Endodermal cell (in vitro differentiated cells): ENCODE measurements at regions not wholly inside any gene's neighbourhood (a gene's known extent, or its start where the extent isn't known, plus 50 kb on each side); places are given as distances from the start of the nearest gene placed in this dataset.
"Not testable (repeated sequence)": the region's sequence is repeated elsewhere in the genome, so short reads cannot be mapped to it uniquely, and the experiment has no call there.

Source experiments
- DNase-seq: peaks from one replicate; pipeline ENCODE4 v3.0.0-alpha.2; 2017
- H3K27ac ChIP-seq: 2 replicates; pipeline ENCODE4 v1.5.1; 2013; ENCODE audit warnings: mild to moderate bottlenecking, low read depth, low read length, moderate library complexity
- H3K27me3 ChIP-seq: 2 replicates; pipeline ENCODE4 v1.6.1; 2013; ENCODE audit warnings: mild to moderate bottlenecking, low read length, moderate library complexity; ENCODE audit not compliant: insufficient read depth, control insufficient read depth, poor library complexity, severe bottlenecking
- H3K36me3 ChIP-seq: 2 replicates; pipeline ENCODE4 v1.7.0; 2013; ENCODE audit warnings: mild to moderate bottlenecking, low read length, moderate library complexity; ENCODE audit not compliant: control insufficient read depth, insufficient read depth
- H3K4me1 ChIP-seq: one replicate; pipeline ENCODE4 v1.7.0; 2013; ENCODE audit warnings: low read length; ENCODE audit not compliant: control insufficient read depth, insufficient read depth
- H3K4me3 ChIP-seq: 2 replicates; pipeline ENCODE4 v1.5.1; 2013; ENCODE audit warnings: mild to moderate bottlenecking, low read length, moderate library complexity
- H3K9ac ChIP-seq: 2 replicates; pipeline ENCODE4 v1.6.1; 2013; ENCODE audit warnings: mild to moderate bottlenecking, low read length, moderate library complexity; ENCODE audit not compliant: poor library complexity, severe bottlenecking; ENCODE audit errors: extremely low read depth
- H3K9me3 ChIP-seq: 2 replicates; pipeline ENCODE4 v1.6.1; 2013; ENCODE audit warnings: mild to moderate bottlenecking, low read length, moderate library complexity; ENCODE audit not compliant: control insufficient read depth
- H3K27ac Mint-ChIP-seq: 2 replicates; pipeline ENCODE4 v1.8.0; 2020; ENCODE audit warnings: mixed read lengths
- H3K27me3 Mint-ChIP-seq: 2 replicates; pipeline ENCODE4 v1.8.0; 2021; ENCODE audit warnings: mild to moderate bottlenecking, mixed read lengths; ENCODE audit not compliant: insufficient read depth
- H3K36me3 Mint-ChIP-seq: 2 replicates; pipeline ENCODE4 v1.8.0; 2020; ENCODE audit warnings: low read depth, mixed read lengths
- H3K4me1 Mint-ChIP-seq: 2 replicates; pipeline ENCODE4 v1.8.0; 2020; ENCODE audit warnings: mixed read lengths
- H3K4me3 Mint-ChIP-seq: 2 replicates; pipeline ENCODE4 v1.8.0; 2020; ENCODE audit warnings: mild to moderate bottlenecking, moderate library complexity, mixed read lengths
- H3K9me3 Mint-ChIP-seq: 2 replicates; pipeline ENCODE4 v1.8.0; 2020; ENCODE audit warnings: mild to moderate bottlenecking, mixed read lengths
- CTCF ChIP-seq: fragments of 200-600 bp; sonication (generic); conservative IDR thresholded peaks from 2 replicates; pipeline ENCODE4 v1.5.0; 2021; ENCODE audit warnings: antibody characterized with exemption, mild to moderate bottlenecking
- WGBS, 2 experiments: methylation state at CpG; one replicate each; pipeline versions ENCODE4 v1.1.5 to v1.1.7; 2013; ENCODE audit warnings: missing lambda C conversion rate in 2 of 2, mixed read lengths in 1 of 2; ENCODE audit not compliant: insufficient coverage in 1 of 2, insufficient read length in 1 of 2; 5-methylcytosine and 5-hydroxymethylcytosine counted together

GRCh38 chr21:15298306-15298705 is 233.5 kb upstream of the NRIP1 start:
- no peak overlapping the region for H3K4me3 Mint-ChIP-seq
- no peak overlapping the region for H3K9ac ChIP-seq
- no peak for TF ChIP-seq CTCF
- WGBS, 2 experiments: 94 to 100% methylated on average over 3 to 4 of the region's 4 CpGs
- no peak overlapping the region for H3K4me3 ChIP-seq
- H3K36me3 Mint-ChIP-seq: no peaks in the 10 kb centered on the region
- no peaks in the 10 kb centered on the region for H3K27me3 Mint-ChIP-seq
- DNase-seq: no peak
- peaks cover 10% of the 10 kb centered on the region for H3K9me3 ChIP-seq
- H3K27ac Mint-ChIP-seq: no peak overlapping the region
- no peaks in the 10 kb centered on the region for H3K36me3 ChIP-seq
- no peaks in the 10 kb centered on the region for H3K27me3 ChIP-seq
- H3K4me1 ChIP-seq: no peaks in the 10 kb centered on the region
- H3K9me3 Mint-ChIP-seq: peaks cover 16% of the 10 kb centered on the region
- peaks cover 5% of the 10 kb centered on the region for H3K4me1 Mint-ChIP-seq
- no peak overlapping the region for H3K27ac ChIP-seq

- H3K4me3 ChIP-seq, DNase-seq, H3K36me3 Mint-ChIP-seq, H3K27me3 ChIP-seq, H3K4me1 Mint-ChIP-seq, H3K36me3 ChIP-seq, H3K4me3 Mint-ChIP-seq, H3K27ac ChIP-seq, H3K27ac Mint-ChIP-seq, H3K4me1 ChIP-seq, H3K9ac ChIP-seq, H3K27me3 Mint-ChIP-seq: not testable (repeated sequence)
- peaks cover 10% of the 10 kb centered on the region for H3K9me3 ChIP-seq
- 92 to 100% methylated on average over 2 to 6 of the region's 8 CpGs for WGBS, 2 experiments
- H3K9me3 Mint-ChIP-seq: peaks cover 16% of the 10 kb centered on the region
These were observed 234.0 kb upstream of the NRIP1 start for GRCh38 chr21:15298755-15299154.

GRCh38 chr21:15300131-15300530 is 235.3 kb upstream of the NRIP1 start:
- H3K4me1 ChIP-seq: no peaks in the 10 kb centered on the region
- H3K9me3 Mint-ChIP-seq: peaks cover 16% of the 10 kb centered on the region
- no peak overlapping the region for H3K27ac Mint-ChIP-seq
- no peak overlapping the region for H3K9ac ChIP-seq
- peaks cover 10% of the 10 kb centered on the region for H3K9me3 ChIP-seq
- H3K27me3 Mint-ChIP-seq: no peaks in the 10 kb centered on the region
- H3K4me1 Mint-ChIP-seq: no peaks in the 10 kb centered on the region
- H3K36me3 ChIP-seq: no peaks in the 10 kb centered on the region
- no peak overlapping the region for H3K4me3 ChIP-seq
- no peak overlapping the region for H3K4me3 Mint-ChIP-seq
- H3K36me3 Mint-ChIP-seq: no peaks in the 10 kb centered on the region
- H3K27me3 ChIP-seq: no peaks in the 10 kb centered on the region
- H3K27ac ChIP-seq: no peak overlapping the region
- no peak for TF ChIP-seq CTCF
- 90 to 92% methylated on average over 2 of the region's 2 CpGs for WGBS, 2 experiments
- DNase-seq: no peak

GRCh38 chr21:15301014-15301413 is 236.2 kb upstream of the NRIP1 start:
- TF ChIP-seq CTCF: no peak
- no peak for DNase-seq
- H3K4me3 Mint-ChIP-seq: no peak overlapping the region
- no peaks in the 10 kb centered on the region for H3K36me3 Mint-ChIP-seq
- no peaks in the 10 kb centered on the region for H3K4me1 Mint-ChIP-seq
- Histone ChIP-seq H3K9ac (no peak overlapping the region), H3K4me1 (no peaks in the 10 kb centered on the region), H3K27me3 (no peaks in the 10 kb centered on the region), H3K36me3 (no peaks in the 10 kb centered on the region), H3K27ac (no peak overlapping the region), H3K4me3 (no peak overlapping the region), H3K9me3 (peaks cover 10% of the 10 kb centered on the region)
- 90 to 100% methylated on average over 2 to 3 of the region's 3 CpGs for WGBS, 2 experiments
- H3K27me3 Mint-ChIP-seq: no peaks in the 10 kb centered on the region
- peaks cover 16% of the 10 kb centered on the region for H3K9me3 Mint-ChIP-seq
- no peak overlapping the region for H3K27ac Mint-ChIP-seq
